WTC11 (cell line): ENCODE measurements at regions not wholly inside any gene's neighbourhood (a gene's known extent, or its start where the extent isn't known, plus 50 kb on each side); places are given as distances from the start of the nearest gene placed in this dataset.

ENCODE experiments used
- NFYB ChIP-seq: sonication (generic); formaldehyde crosslinking; conservative IDR thresholded peaks from 2 replicates; pipeline ENCODE4 v1.8.0; 2022; ENCODE audit warnings: low read depth, missing genetic modification reagents
- NR3C1 ChIP-seq: sonication (generic); formaldehyde crosslinking; conservative IDR thresholded peaks from 2 replicates; pipeline ENCODE4 v1.8.1; 2023; ENCODE audit warnings: low read depth, mild to moderate bottlenecking, missing genetic modification reagents
- TF ChIP-seq, protein P1 (sequence below): sonication (generic); formaldehyde crosslinking; IDR thresholded peaks from 2 replicates; pipeline ENCODE4 v1.8.0; 2023; ENCODE audit warnings: missing genetic modification reagents, mild to moderate bottlenecking, borderline replicate concordance
- TF ChIP-seq, protein P2 (sequence below): fragments of 200-600 bp; IDR thresholded peaks from 2 replicates; pipeline ENCODE4 v1.8.0; 2022; ENCODE audit warnings: antibody characterized with exemption

DNA sequence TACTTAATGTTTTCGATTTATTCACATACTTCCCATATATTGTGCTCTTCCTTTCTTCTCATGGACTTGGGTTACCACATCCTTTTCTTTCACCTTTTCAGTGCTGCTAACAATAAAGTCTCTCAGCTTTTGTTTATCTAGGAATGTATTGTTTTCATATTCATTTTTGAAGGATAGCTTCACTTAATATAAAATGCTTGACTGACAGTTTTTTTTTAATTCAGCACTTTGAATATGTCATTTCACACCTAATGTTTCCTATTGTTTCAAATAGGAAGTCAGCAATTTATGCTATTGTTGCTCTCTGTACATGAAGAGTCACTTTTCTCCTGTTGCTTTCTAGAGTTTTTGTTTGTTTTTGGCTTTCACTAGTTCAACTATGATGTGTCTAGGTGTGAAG is 738.3 kb upstream of the STXBP6 start:
- no peak for TF ChIP-seq NFYB (CRISPR knock-in tag)
- TF ChIP-seq, protein P1, sequence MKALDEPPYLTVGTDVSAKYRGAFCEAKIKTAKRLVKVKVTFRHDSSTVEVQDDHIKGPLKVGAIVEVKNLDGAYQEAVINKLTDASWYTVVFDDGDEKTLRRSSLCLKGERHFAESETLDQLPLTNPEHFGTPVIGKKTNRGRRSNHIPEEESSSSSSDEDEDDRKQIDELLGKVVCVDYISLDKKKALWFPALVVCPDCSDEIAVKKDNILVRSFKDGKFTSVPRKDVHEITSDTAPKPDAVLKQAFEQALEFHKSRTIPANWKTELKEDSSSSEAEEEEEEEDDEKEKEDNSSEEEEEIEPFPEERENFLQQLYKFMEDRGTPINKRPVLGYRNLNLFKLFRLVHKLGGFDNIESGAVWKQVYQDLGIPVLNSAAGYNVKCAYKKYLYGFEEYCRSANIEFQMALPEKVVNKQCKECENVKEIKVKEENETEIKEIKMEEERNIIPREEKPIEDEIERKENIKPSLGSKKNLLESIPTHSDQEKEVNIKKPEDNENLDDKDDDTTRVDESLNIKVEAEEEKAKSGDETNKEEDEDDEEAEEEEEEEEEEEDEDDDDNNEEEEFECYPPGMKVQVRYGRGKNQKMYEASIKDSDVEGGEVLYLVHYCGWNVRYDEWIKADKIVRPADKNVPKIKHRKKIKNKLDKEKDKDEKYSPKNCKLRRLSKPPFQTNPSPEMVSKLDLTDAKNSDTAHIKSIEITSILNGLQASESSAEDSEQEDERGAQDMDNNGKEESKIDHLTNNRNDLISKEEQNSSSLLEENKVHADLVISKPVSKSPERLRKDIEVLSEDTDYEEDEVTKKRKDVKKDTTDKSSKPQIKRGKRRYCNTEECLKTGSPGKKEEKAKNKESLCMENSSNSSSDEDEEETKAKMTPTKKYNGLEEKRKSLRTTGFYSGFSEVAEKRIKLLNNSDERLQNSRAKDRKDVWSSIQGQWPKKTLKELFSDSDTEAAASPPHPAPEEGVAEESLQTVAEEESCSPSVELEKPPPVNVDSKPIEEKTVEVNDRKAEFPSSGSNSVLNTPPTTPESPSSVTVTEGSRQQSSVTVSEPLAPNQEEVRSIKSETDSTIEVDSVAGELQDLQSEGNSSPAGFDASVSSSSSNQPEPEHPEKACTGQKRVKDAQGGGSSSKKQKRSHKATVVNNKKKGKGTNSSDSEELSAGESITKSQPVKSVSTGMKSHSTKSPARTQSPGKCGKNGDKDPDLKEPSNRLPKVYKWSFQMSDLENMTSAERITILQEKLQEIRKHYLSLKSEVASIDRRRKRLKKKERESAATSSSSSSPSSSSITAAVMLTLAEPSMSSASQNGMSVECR (CRISPR knock-in tag), result no peak
- TF ChIP-seq, protein P2, sequence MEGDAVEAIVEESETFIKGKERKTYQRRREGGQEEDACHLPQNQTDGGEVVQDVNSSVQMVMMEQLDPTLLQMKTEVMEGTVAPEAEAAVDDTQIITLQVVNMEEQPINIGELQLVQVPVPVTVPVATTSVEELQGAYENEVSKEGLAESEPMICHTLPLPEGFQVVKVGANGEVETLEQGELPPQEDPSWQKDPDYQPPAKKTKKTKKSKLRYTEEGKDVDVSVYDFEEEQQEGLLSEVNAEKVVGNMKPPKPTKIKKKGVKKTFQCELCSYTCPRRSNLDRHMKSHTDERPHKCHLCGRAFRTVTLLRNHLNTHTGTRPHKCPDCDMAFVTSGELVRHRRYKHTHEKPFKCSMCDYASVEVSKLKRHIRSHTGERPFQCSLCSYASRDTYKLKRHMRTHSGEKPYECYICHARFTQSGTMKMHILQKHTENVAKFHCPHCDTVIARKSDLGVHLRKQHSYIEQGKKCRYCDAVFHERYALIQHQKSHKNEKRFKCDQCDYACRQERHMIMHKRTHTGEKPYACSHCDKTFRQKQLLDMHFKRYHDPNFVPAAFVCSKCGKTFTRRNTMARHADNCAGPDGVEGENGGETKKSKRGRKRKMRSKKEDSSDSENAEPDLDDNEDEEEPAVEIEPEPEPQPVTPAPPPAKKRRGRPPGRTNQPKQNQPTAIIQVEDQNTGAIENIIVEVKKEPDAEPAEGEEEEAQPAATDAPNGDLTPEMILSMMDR, result no peak
- TF ChIP-seq NR3C1 (CRISPR knock-in tag), result no peak
